NT2/D1 (cell line): ENCODE measurements at regions not wholly inside any gene's neighbourhood (a gene's known extent, or its start where the extent isn't known, plus 50 kb on each side); places are given as distances from the start of the nearest gene placed in this dataset.

Experiments
- DNase-seq: peaks from one replicate; pipeline ENCODE4 v3.0.0-alpha.2; 2011; ENCODE audit warnings: low read depth, low spot score
- H3K27me3 ChIP-seq: 2 replicates; pipeline ENCODE4 v1.6.0; 2011; ENCODE audit warnings: mild to moderate bottlenecking; ENCODE audit not compliant: insufficient read length, insufficient read depth
- H3K36me3 ChIP-seq: 2 replicates; pipeline ENCODE4 v1.6.1; 2011; ENCODE audit warnings: mild to moderate bottlenecking, low read length, mixed read lengths; ENCODE audit not compliant: insufficient read depth, insufficient read length
- H3K4me1 ChIP-seq: 2 replicates; pipeline ENCODE4 v1.5.1; 2011; ENCODE audit not compliant: insufficient read depth, insufficient read length
- H3K4me3 ChIP-seq: 2 replicates; pipeline ENCODE4 v1.5.1; 2011; ENCODE audit warnings: low read depth; ENCODE audit not compliant: insufficient read length
- H3K9ac ChIP-seq: 2 replicates; pipeline ENCODE4 v1.6.0; 2011; ENCODE audit warnings: low read depth; ENCODE audit not compliant: insufficient read length
- H3K9me3 ChIP-seq: 2 replicates; pipeline ENCODE4 v1.5.1; 2011; ENCODE audit warnings: mild to moderate bottlenecking, low read length; ENCODE audit not compliant: insufficient read depth
- SUZ12 ChIP-seq: IDR thresholded peaks from 2 replicates; pipeline ENCODE4 v1.6.1; 2011; ENCODE audit not compliant: insufficient read length, insufficient read depth; ENCODE audit errors: extremely low read depth
- YY1 ChIP-seq: IDR thresholded peaks from 2 replicates; pipeline ENCODE4 v1.6.1; 2011; ENCODE audit not compliant: insufficient read length, insufficient read depth
- ZNF274 ChIP-seq: IDR thresholded peaks from 2 replicates; pipeline ENCODE4 v1.6.1; 2011; ENCODE audit warnings: mild to moderate bottlenecking, low read depth, low read length

- Histone ChIP-seq H3K36me3 (no peaks in the 10 kb centered on the region), H3K4me3 (no peak overlapping the region), H3K27me3 (no peaks in the 10 kb centered on the region), H3K9ac (no peak overlapping the region), H3K9me3 (no peaks in the 10 kb centered on the region), H3K4me1 (no peaks in the 10 kb centered on the region)
- TF ChIP-seq SUZ12 (no peak), YY1 (no peak), ZNF274 (no peak)
- no peak for DNase-seq
Measured at GRCh38 chr18:5061785-5062184, 135.3 kb downstream of the AKAIN1 start.

- DNase-seq, result no peak
- Histone ChIP-seq H3K36me3 (no peaks in the 10 kb centered on the region), H3K4me3 (no peak overlapping the region), H3K4me1 (no peaks in the 10 kb centered on the region), H3K9ac (no peak overlapping the region), H3K27me3 (no peaks in the 10 kb centered on the region), H3K9me3 (no peaks in the 10 kb centered on the region)
- TF ChIP-seq ZNF274, result no peak
- no peak for TF ChIP-seq YY1
- no peak for TF ChIP-seq SUZ12
Measured at GRCh38 chr18:5060543-5060942, 136.5 kb downstream of the AKAIN1 start.

GRCh38 chr18:5059696-5060032 is 137.4 kb downstream of the AKAIN1 start:
- no peaks in the 10 kb centered on the region for H3K36me3 ChIP-seq
- no peak for DNase-seq
- TF ChIP-seq SUZ12 (no peak), YY1 (no peak), ZNF274 (no peak)
- no peaks in the 10 kb centered on the region for H3K9me3 ChIP-seq
- H3K4me1 ChIP-seq, result no peaks in the 10 kb centered on the region
- H3K27me3 ChIP-seq, result no peaks in the 10 kb centered on the region
- no peak overlapping the region for H3K9ac ChIP-seq
- H3K4me3 ChIP-seq, result no peak overlapping the region

- no peaks in the 10 kb centered on the region for H3K9me3 ChIP-seq
- H3K9ac ChIP-seq, result no peak overlapping the region
- no peak for DNase-seq
- TF ChIP-seq ZNF274 (no peak), YY1 (no peak), SUZ12 (no peak)
- no peaks in the 10 kb centered on the region for H3K27me3 ChIP-seq
- H3K36me3 ChIP-seq, result no peaks in the 10 kb centered on the region
- H3K4me3 ChIP-seq, result no peak overlapping the region
- H3K4me1 ChIP-seq, result no peaks in the 10 kb centered on the region
Measured at GRCh38 chr18:5058768-5059695, 138.0 kb downstream of the AKAIN1 start.

GRCh38 chr18:5057386-5058348 is 139.4 kb downstream of the AKAIN1 start:
- no peak for TF ChIP-seq YY1
- TF ChIP-seq SUZ12, result no peak
- no peak for TF ChIP-seq ZNF274
- Histone ChIP-seq H3K9me3 (no peaks in the 10 kb centered on the region), H3K27me3 (no peaks in the 10 kb centered on the region), H3K36me3 (no peaks in the 10 kb centered on the region), H3K4me3 (no peak overlapping the region), H3K4me1 (no peaks in the 10 kb centered on the region), H3K9ac (no peak overlapping the region)
- peak; percentile 44 for DNase-seq

GRCh38 chr18:5052491-5052890 is 144.6 kb downstream of the AKAIN1 start:
- DNase-seq, result no peak

GRCh38 chr18:5051207-5051606 is 145.8 kb downstream of the AKAIN1 start:
- Histone ChIP-seq H3K4me3 (no peak overlapping the region), H3K9me3 (no peaks in the 10 kb centered on the region), H3K27me3 (no peaks in the 10 kb centered on the region), H3K9ac (no peak overlapping the region), H3K36me3 (no peaks in the 10 kb centered on the region), H3K4me1 (no peaks in the 10 kb centered on the region)
- DNase-seq, result no peak
- no peak for TF ChIP-seq SUZ12
- no peak for TF ChIP-seq YY1
- TF ChIP-seq ZNF274, result no peak

More at GRCh38 chr18:5052491-5052890, 144.6 kb downstream of the AKAIN1 start:
- Histone ChIP-seq H3K36me3 (no peaks in the 10 kb centered on the region), H3K27me3 (no peaks in the 10 kb centered on the region), H3K4me3 (no peak overlapping the region), H3K9me3 (no peaks in the 10 kb centered on the region), H3K9ac (no peak overlapping the region), H3K4me1 (no peaks in the 10 kb centered on the region)
- TF ChIP-seq YY1, result no peak
- TF ChIP-seq SUZ12, result no peak
- TF ChIP-seq ZNF274, result no peak
